OCI-LY1 (cell line): ENCODE measurements at regions not wholly inside any gene's neighbourhood (a gene's known extent, or its start where the extent isn't known, plus 50 kb on each side); places are given as distances from the start of the nearest gene placed in this dataset.

Experiments
- H2AFZ ChIP-seq: fragments of 200-600 bp; sonication (generic), shearing (Covaris generic); 2 replicates; pipeline ENCODE4 v1.6.0; 2014; ENCODE audit warnings: antibody characterized with exemption, mild to moderate bottlenecking, low read length
- H3F3A ChIP-seq: fragments of 200-600 bp; sonication (generic), shearing (Covaris generic); 2 replicates; pipeline ENCODE4 v1.6.0; 2014; ENCODE audit warnings: mild to moderate bottlenecking, antibody characterized with exemption, low read length, moderate library complexity; ENCODE audit not compliant: insufficient read depth
- H3K27ac ChIP-seq: fragments of 200-600 bp; sonication (generic); 2 replicates; pipeline ENCODE4 v1.5.1; 2014; ENCODE audit warnings: low read length, mixed run types, mild to moderate bottlenecking, low read depth; ENCODE audit not compliant: poor library complexity, severe bottlenecking
- H3K27me3 ChIP-seq: fragments of 200-600 bp; sonication (generic); 2 replicates; pipeline ENCODE4 v1.6.0; 2014; ENCODE audit warnings: antibody characterized with exemption, mild to moderate bottlenecking, low read length, moderate library complexity; ENCODE audit not compliant: insufficient read depth
- H3K36me3 ChIP-seq: fragments of 200-600 bp; sonication (generic); 2 replicates; pipeline ENCODE4 v1.6.1; 2014; ENCODE audit warnings: mild to moderate bottlenecking, antibody characterized with exemption, low read length, moderate library complexity, mixed read lengths; ENCODE audit not compliant: insufficient read depth
- H3K4me1 ChIP-seq: fragments of 200-600 bp; sonication (generic); 2 replicates; pipeline ENCODE4 v1.5.1; 2014; ENCODE audit warnings: mild to moderate bottlenecking, low read length, moderate library complexity; ENCODE audit not compliant: insufficient read depth, severe bottlenecking
- H3K4me2 ChIP-seq: fragments of 200-600 bp; sonication (generic), shearing (Covaris generic); 2 replicates; pipeline ENCODE4 v1.6.1; 2014; ENCODE audit warnings: low read length
- H3K4me3 ChIP-seq: fragments of 200-600 bp; sonication (generic); 2 replicates; pipeline ENCODE4 v1.5.1; 2014; ENCODE audit warnings: low read length, low read depth, mild to moderate bottlenecking, mixed read lengths; ENCODE audit not compliant: poor library complexity, severe bottlenecking
- H3K79me2 ChIP-seq: fragments of 200-600 bp; shearing (Covaris generic); 2 replicates; pipeline ENCODE4 v1.6.1; 2016; ENCODE audit warnings: mixed run types, low read length, mixed read lengths; ENCODE audit not compliant: insufficient read depth
- H3K9ac ChIP-seq: fragments of 200-600 bp; sonication (generic), shearing (Covaris generic); 2 replicates; pipeline ENCODE4 v1.6.1; 2014; ENCODE audit warnings: mild to moderate bottlenecking, low read length, mixed read lengths
- H3K9me2 ChIP-seq: fragments of 200-600 bp; sonication (generic), shearing (Covaris generic); 2 replicates; pipeline ENCODE4 v1.6.1; 2014; ENCODE audit warnings: low read depth, mild to moderate bottlenecking, low read length, mixed read lengths
- H3K9me3 ChIP-seq: fragments of 200-600 bp; shearing (Covaris generic); 2 replicates; pipeline ENCODE4 v1.6.1; 2014; ENCODE audit warnings: low read length, mixed read lengths
- H4K20me1 ChIP-seq: fragments of 200-600 bp; sonication (generic), shearing (Covaris generic); 2 replicates; pipeline ENCODE4 v1.6.0; 2016; ENCODE audit warnings: mild to moderate bottlenecking, low read length; ENCODE audit not compliant: insufficient read depth
- CTCF ChIP-seq: fragments of 200-600 bp; sonication (generic), shearing (Covaris generic); IDR thresholded peaks from 2 replicates; pipeline ENCODE4 v1.5.1; 2017; ENCODE audit warnings: mild to moderate bottlenecking, antibody characterized with exemption, low read length, moderate library complexity, mixed read lengths
- EZH2 ChIP-seq: fragments of 200-600 bp; sonication (generic), shearing (Covaris generic); IDR thresholded peaks from 2 replicates; pipeline ENCODE4 v1.8.0; 2017; ENCODE audit warnings: borderline replicate concordance, mixed run types, mild to moderate bottlenecking, antibody characterized with exemption, low read length, moderate library complexity, mixed read lengths

DNA sequence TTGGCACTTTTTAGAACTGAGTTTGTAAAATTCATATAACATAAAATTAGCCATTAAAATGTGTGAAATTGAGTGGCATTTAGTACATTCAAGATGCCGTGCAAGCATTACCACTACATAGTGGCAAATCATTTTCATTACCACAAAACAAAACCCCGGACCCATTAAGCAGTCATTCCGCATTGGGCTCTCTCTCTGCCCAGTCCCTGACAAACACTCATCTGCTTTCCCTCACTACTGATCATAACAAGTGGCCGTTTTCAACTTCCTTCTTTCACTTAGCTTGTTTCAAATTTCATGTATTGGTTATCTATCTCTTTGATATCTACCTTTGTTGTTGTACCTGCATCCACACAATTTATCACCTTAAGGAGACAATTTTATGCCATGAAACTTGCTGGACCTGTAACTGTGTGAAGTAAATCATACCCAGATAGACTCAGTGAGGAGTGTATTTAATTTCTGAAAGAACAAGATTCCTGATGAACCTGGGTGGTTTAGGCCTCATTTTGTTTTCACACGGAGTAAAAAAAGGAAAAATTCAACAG lies 202.1 kb downstream of the OR13H1 start:
- H2AFZ ChIP-seq: peak overlapping the region; percentile 34
- H3K4me2 ChIP-seq: peak overlapping the region; percentile 90

DNA sequence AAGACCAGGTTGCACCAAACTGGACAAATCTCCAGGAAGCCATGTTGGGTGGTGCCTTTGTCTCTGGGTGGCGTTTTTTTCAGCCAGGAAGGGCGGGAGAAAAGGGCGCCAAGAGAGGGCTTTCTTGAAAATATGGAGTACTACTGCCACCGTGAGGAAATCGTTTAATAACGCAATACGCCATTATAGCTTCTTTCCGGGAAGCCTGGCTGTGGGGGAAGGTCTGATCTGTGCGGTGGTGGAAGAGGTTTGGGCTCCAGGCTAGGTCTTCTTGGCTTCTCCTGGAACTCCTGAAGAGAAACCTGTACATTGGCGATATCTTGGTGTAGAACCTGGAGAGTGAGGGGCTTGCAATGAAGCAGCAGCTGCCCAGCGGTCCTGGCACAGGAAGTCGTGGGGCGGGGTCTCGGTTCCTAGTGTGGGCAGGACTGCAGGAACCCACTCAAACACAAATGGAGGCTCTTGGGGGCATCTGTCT lies 202.7 kb downstream of the OR13H1 start:
- Histone ChIP-seq H3K9me3 (no peaks in the 10 kb centered on the region), H3K36me3 (no peaks in the 10 kb centered on the region)

More for the DNA sequence above, 202.1 kb downstream of the OR13H1 start:
- no peaks in the 10 kb centered on the region for H3K79me2 ChIP-seq
- no peaks in the 10 kb centered on the region for H3K27me3 ChIP-seq
- peaks cover 20% of the 10 kb centered on the region for H3K4me1 ChIP-seq
- no peaks in the 10 kb centered on the region for H3K9me2 ChIP-seq
- H3K9me3 ChIP-seq: no peaks in the 10 kb centered on the region
- H3K4me3 ChIP-seq: peak overlapping the region; percentile 64
- H4K20me1 ChIP-seq: no peaks in the 10 kb centered on the region
- peak overlapping the region; percentile 95 for H3K27ac ChIP-seq
- TF ChIP-seq CTCF (no peak), EZH2 (no peak)
- H3K9ac ChIP-seq: peak overlapping the region; percentile 88
- no peaks in the 10 kb centered on the region for H3K36me3 ChIP-seq
- no peaks in the 10 kb centered on the region for H3F3A ChIP-seq

DNA sequence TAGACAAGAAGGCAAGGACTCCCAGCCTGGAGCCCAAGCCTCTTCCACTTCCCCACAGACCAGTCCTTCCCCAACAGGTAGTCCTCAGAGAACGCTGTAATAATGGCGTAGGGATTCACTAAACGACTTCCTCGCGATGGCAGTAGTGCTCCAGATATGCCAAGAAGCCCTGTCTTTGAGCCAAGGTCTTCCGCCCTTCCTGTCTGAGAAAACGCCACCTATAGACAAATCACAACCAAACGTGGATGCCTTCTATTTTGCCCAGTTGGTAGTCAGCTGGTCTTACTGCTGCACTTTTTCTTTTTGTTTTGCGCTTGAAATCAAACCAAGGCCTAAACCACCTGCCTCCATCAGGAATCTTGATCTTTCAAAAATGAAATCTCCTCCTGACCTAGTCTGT lies 203.3 kb downstream of the OR13H1 start:
- Histone ChIP-seq H3K4me1 (peaks cover 20% of the 10 kb centered on the region), H3K27ac (peak overlapping the region; percentile 95), H3K27me3 (no peaks in the 10 kb centered on the region), H3K9me3 (no peaks in the 10 kb centered on the region), H2AFZ (0 out of 2 replicates have a peak overlapping the region, but pooled peaks have one; percentile 84), H3K4me2 (peak overlapping the region; percentile 90), H4K20me1 (no peaks in the 10 kb centered on the region), H3K36me3 (no peaks in the 10 kb centered on the region), H3K79me2 (no peaks in the 10 kb centered on the region), H3K9me2 (no peaks in the 10 kb centered on the region), H3K9ac (peak overlapping the region; percentile 88), H3K4me3 (peak overlapping the region; percentile 64), H3F3A (no peaks in the 10 kb centered on the region)
- TF ChIP-seq EZH2 (no peak), CTCF (peak; percentile 69)

More for the DNA sequence above, 202.7 kb downstream of the OR13H1 start:
- Histone ChIP-seq H3K4me1 (peaks cover 20% of the 10 kb centered on the region), H3K79me2 (no peaks in the 10 kb centered on the region), H3K27me3 (no peaks in the 10 kb centered on the region), H3K9ac (peak overlapping the region; percentile 88), H4K20me1 (no peaks in the 10 kb centered on the region), H2AFZ (0 out of 2 replicates have a peak overlapping the region, but pooled peaks have one; percentile 34), H3K27ac (peak overlapping the region; percentile 95), H3K9me2 (no peaks in the 10 kb centered on the region), H3F3A (no peaks in the 10 kb centered on the region), H3K4me2 (peak overlapping the region; percentile 90), H3K4me3 (peak overlapping the region; percentile 64)
- TF ChIP-seq EZH2 (no peak), CTCF (peak; percentile 47; the same call in 1 of the 2 replicates)
